SK-N-SH (cell line): ENCODE measurements at regions not wholly inside any gene's neighbourhood (a gene's known extent, or its start where the extent isn't known, plus 50 kb on each side); places are given as distances from the start of the nearest gene placed in this dataset.

Experiments used
- EZH2phosphoT487 ChIP-seq: fragments of 200-600 bp; sonication (generic); IDR thresholded peaks from 2 replicates; pipeline ENCODE4 v1.6.1; 2017; ENCODE audit warnings: low read depth, mixed run types, mild to moderate bottlenecking, antibody characterized with exemption, moderate library complexity, borderline replicate concordance
- FOXJ3 ChIP-seq: sonication (generic); formaldehyde crosslinking; IDR thresholded peaks from 2 replicates; pipeline ENCODE4 v1.5.1; 2020; ENCODE audit warnings: mild to moderate bottlenecking, missing genetic modification reagents
- FOXM1 ChIP-seq: IDR thresholded peaks from 2 replicates; pipeline ENCODE4 v1.4.0; 2012; ENCODE audit warnings: low read depth, mild to moderate bottlenecking
- JUND ChIP-seq: IDR thresholded peaks from 2 replicates; pipeline ENCODE4 v1.4.0; 2012
- POLR2AphosphoS5 ChIP-seq: IDR thresholded peaks from 2 replicates; pipeline ENCODE4 v1.6.1; 2012; ENCODE audit warnings: low read depth, low read length
- RAD21 ChIP-seq: IDR thresholded peaks from 2 replicates; pipeline ENCODE4 v1.6.1; 2012; ENCODE audit warnings: mild to moderate bottlenecking, low read length
- RCOR1 ChIP-seq: fragments of 150-350 bp; IDR thresholded peaks from 2 replicates; pipeline ENCODE4 v1.6.1; 2017; ENCODE audit warnings: antibody characterized with exemption, low read length
- SMC3 ChIP-seq: IDR thresholded peaks from 2 replicates; pipeline ENCODE4 v1.6.1; 2012; ENCODE audit warnings: low read depth, low read length, improper control_type of control experiment
- TAF1 ChIP-seq: IDR thresholded peaks from 2 replicates; pipeline ENCODE4 v1.6.1; 2012; ENCODE audit warnings: low read depth, mild to moderate bottlenecking, low read length, moderate library complexity, borderline replicate concordance
- TF ChIP-seq, protein P1 (sequence below): fragments of 200-600 bp; sonication (generic); IDR thresholded peaks from 2 replicates; pipeline ENCODE4 v1.6.1; 2017; ENCODE audit warnings: antibody characterized with exemption, mild to moderate bottlenecking, moderate library complexity

DNA sequence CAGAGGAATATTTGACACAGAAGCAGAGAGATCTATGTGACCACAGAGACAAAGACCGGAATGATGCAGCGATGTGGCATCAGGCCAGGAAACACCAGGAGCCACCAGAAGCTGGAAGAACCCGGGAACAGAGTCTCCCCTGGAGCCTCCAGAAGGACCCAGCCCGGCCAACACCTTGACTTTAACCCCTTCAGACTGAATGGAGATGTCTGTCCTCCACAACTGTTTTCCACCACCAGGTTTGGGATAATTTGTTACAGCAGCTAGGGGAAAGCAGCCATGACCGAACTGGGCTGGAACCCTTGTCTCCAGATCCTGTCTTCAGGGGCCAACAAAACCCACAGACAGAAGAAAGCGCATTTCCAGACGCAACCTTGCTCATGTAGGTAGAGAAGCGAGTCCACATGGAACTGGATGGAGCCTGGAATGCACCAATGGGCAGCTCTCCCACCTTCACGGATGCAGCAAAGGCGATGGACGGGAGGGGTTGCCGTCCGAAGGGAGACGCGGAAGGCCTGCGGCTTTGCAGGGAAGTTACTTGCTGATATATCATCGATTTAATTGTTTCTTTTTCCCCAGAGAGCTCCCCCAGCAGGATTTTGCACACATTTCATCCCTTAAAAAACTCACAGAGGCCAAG, 396.6 kb downstream of the NPHP4 start:
- TF ChIP-seq, protein P1, sequence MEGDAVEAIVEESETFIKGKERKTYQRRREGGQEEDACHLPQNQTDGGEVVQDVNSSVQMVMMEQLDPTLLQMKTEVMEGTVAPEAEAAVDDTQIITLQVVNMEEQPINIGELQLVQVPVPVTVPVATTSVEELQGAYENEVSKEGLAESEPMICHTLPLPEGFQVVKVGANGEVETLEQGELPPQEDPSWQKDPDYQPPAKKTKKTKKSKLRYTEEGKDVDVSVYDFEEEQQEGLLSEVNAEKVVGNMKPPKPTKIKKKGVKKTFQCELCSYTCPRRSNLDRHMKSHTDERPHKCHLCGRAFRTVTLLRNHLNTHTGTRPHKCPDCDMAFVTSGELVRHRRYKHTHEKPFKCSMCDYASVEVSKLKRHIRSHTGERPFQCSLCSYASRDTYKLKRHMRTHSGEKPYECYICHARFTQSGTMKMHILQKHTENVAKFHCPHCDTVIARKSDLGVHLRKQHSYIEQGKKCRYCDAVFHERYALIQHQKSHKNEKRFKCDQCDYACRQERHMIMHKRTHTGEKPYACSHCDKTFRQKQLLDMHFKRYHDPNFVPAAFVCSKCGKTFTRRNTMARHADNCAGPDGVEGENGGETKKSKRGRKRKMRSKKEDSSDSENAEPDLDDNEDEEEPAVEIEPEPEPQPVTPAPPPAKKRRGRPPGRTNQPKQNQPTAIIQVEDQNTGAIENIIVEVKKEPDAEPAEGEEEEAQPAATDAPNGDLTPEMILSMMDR = no peak
- TF ChIP-seq RAD21 (no peak), FOXM1 (no peak), FOXJ3 (CRISPR knock-in tag) (no peak), SMC3 (no peak), TAF1 (no peak), JUND (no peak), EZH2phosphoT487 (no peak), POLR2AphosphoS5 (no peak), RCOR1 (no peak)
